HL-60 (cell line): ENCODE measurements at regions not wholly inside any gene's neighbourhood (a gene's known extent, or its start where the extent isn't known, plus 50 kb on each side); places are given as distances from the start of the nearest gene placed in this dataset.

Source experiments
- CTCF ChIP-seq: IDR thresholded peaks from one replicate; pipeline ENCODE4 v1.5.1; 2011; ENCODE audit warnings: low read length, control low read depth, inconsistent platforms; ENCODE audit not compliant: insufficient read depth
- POLR2AphosphoS5 ChIP-seq: IDR thresholded peaks from 2 replicates; pipeline ENCODE4 v1.6.1; 2012; ENCODE audit warnings: low read depth

DNA sequence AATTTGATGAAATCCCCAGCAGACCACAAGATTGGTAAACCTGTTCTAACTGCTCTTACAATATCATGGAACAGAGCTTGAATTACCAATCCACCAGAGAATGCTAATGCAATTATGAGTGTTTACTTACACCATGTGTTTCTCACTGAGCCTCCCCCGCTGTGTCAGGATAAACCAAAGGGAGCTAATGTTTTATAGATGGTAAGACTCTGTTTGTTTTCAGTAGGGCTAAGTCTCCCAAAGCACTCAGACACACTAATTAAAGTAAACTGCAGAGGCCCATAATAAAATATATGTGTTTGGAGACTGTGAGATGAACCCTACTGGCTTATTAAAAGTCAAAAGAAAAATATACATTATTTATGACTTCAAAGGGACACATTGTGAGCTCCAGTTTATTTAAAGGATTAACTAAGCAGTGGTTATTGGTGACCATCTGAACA, 261.7 kb upstream of the FAM241A start:
- no peak for TF ChIP-seq CTCF
- TF ChIP-seq POLR2AphosphoS5, result no peak
